ENCODE measurements at regions not wholly inside any gene's neighbourhood (a gene's known extent, or its start where the extent isn't known, plus 50 kb on each side); places are given as distances from the start of the nearest gene placed in this dataset.

DNA sequence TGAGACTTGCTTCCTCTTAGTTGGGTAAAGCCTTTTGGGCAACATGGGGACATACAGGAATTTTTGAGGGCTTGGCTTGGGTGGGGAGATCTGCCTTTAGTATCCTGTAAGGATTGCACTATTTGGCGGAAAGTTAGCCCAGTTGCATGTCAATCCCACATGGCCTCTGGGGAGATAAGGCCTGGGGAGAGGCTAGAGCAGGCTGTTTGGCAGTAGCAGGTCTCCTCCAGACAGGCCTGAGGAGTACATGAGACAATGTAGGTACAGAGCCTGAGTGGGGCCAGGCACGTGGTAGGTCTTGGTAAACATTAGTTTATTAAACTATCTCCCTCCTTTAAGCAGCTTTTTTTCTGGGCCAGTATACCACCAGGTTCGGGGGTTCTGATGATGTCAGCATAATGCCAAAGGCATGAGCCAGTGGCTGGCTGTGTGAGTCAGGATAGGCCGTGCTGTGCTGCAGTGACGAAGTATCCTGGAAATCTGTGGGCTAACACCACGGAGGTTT is 147.9 kb downstream of the VEGFA start:
- Histone ChIP-seq H3K79me2 (ENCODE audit: insufficient read depth, low read length) (no peaks in the 10 kb centered on the region), H3K27me3 (ENCODE audit: control insufficient read depth in 2 of 2, insufficient read depth in 2 of 2, low read length in 2 of 2) (no peaks in the 10 kb centered on the region), H3K9ac (ENCODE audit: insufficient read depth, low read length, poor library complexity, severe bottlenecking) (no peak overlapping the region), H3K4me2 (replicated peaks; ENCODE audit: extremely low read depth, low read length, poor library complexity, severe bottlenecking) (no peak overlapping the region), H2AFZ (ENCODE audit: insufficient read depth, low read depth, low read length, poor library complexity, severe bottlenecking) (no peak overlapping the region), H4K20me1 (ENCODE audit: insufficient read depth, low read length) (no peaks in the 10 kb centered on the region), H3K27ac (ENCODE audit: low read depth in 1 of 2, low read length in 2 of 2) (no peak overlapping the region), H3K9me3 (replicated peaks in 1 of 2; ENCODE audit: control insufficient read depth in 1 of 2, insufficient read depth in 1 of 2, low read length in 2 of 2) (no peaks in the 10 kb centered on the region), H3K4me3 (replicated peaks in 1 of 3; ENCODE audit: low read depth in 2 of 3, low read length in 3 of 3) (no peak overlapping the region), H3K4me1 (ENCODE audit: control insufficient read depth in 1 of 2, insufficient read depth in 2 of 2, low read length in 2 of 2) (peaks cover 17 to 19% of the 10 kb centered on the region in 2 donors), H3K36me3 (replicated peaks in 1 of 2; ENCODE audit: control insufficient read depth in 1 of 2, insufficient read depth in 2 of 2, low read length in 2 of 2) (no peaks in the 10 kb centered on the region)
- H3K4me3 Mint-ChIP-seq: no peak overlapping the region
- H3K27ac Mint-ChIP-seq: peak overlapping the region in 1 of 7 donors; percentile 74
- WGBS (ENCODE audit: insufficient coverage): 83% methylated on average over 5 of the region's 6 CpGs
- H3K36me3 Mint-ChIP-seq: no peaks in the 10 kb centered on the region
- H3K4me1 Mint-ChIP-seq: peaks cover 23% of the 10 kb centered on the region
- intact Hi-C loops (cut with micrococcal nuclease): no loop called here
- peaks cover 4 to 13% (median 6%) of the 10 kb centered on the region in 3 donors for H3K27me3 Mint-ChIP-seq (ENCODE audit: low read depth in 3 of 3)
- peak in 1 of 3 donors; percentile 71 for DNase-seq
- no peaks in the 10 kb centered on the region for H3K9me3 Mint-ChIP-seq
- TF ChIP-seq, protein P1, sequence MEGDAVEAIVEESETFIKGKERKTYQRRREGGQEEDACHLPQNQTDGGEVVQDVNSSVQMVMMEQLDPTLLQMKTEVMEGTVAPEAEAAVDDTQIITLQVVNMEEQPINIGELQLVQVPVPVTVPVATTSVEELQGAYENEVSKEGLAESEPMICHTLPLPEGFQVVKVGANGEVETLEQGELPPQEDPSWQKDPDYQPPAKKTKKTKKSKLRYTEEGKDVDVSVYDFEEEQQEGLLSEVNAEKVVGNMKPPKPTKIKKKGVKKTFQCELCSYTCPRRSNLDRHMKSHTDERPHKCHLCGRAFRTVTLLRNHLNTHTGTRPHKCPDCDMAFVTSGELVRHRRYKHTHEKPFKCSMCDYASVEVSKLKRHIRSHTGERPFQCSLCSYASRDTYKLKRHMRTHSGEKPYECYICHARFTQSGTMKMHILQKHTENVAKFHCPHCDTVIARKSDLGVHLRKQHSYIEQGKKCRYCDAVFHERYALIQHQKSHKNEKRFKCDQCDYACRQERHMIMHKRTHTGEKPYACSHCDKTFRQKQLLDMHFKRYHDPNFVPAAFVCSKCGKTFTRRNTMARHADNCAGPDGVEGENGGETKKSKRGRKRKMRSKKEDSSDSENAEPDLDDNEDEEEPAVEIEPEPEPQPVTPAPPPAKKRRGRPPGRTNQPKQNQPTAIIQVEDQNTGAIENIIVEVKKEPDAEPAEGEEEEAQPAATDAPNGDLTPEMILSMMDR (IDR thresholded peaks at IDR 0.05): no peak

DNA sequence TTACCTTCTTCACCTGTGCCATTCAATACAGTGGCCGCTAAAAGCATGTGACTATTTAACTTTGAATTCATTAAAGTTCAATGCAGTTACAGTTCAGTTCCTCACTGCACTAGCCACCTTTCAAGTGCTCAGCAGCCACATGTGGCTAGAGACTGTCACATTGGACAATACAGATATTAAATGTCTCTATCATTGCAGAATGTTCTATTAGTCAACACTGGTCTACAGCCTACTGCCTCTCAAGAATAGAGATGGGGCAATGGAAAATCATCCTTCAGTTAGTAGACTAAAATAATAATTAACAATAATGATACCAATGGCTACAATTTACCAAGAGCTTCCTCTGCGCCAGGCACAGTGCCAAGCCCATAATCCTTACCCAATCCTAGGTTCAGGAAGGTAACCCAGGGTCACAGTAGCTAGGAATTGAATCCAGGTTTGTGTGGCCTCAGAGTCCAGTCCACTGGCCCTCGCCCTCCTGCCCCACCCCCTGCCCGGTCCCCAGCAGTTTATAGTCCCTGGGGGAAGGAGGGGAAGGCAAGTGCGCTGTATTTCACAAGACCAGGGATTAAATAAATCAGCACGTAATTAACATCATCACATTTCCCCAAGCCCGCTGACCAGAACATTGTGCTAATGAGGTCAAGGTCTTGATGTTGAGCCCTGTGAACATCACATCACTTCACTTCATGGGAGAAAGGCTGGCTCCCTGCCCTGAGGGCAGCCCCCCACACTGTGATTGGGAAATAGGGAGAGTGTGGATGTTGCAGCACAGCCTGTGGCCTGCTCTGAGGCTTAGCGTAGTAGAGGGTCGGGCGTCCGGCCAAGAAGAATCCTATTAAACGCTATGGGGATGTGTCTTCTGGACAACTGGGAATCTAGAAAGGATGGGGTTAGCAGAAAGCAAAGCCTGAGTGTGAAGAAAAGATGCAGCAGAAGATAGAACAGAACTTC is 147.2 kb downstream of the VEGFA start:
- Histone ChIP-seq H3K4me2 (replicated peaks; ENCODE audit: extremely low read depth, low read length, poor library complexity, severe bottlenecking) (no peak overlapping the region), H3K36me3 (replicated peaks in 1 of 2; ENCODE audit: control insufficient read depth in 1 of 2, insufficient read depth in 2 of 2, low read length in 2 of 2) (no peaks in the 10 kb centered on the region), H3K27me3 (ENCODE audit: control insufficient read depth in 2 of 2, insufficient read depth in 2 of 2, low read length in 2 of 2) (no peaks in the 10 kb centered on the region), H3K27ac (ENCODE audit: low read depth in 1 of 2, low read length in 2 of 2) (no peak overlapping the region), H4K20me1 (ENCODE audit: insufficient read depth, low read length) (no peaks in the 10 kb centered on the region), H3K9ac (ENCODE audit: insufficient read depth, low read length, poor library complexity, severe bottlenecking) (no peak overlapping the region), H2AFZ (ENCODE audit: insufficient read depth, low read depth, low read length, poor library complexity, severe bottlenecking) (no peak overlapping the region), H3K4me3 (replicated peaks in 1 of 3; ENCODE audit: low read depth in 2 of 3, low read length in 3 of 3) (no peak overlapping the region), H3K79me2 (ENCODE audit: insufficient read depth, low read length) (no peaks in the 10 kb centered on the region), H3K9me3 (replicated peaks in 1 of 2; ENCODE audit: control insufficient read depth in 1 of 2, insufficient read depth in 1 of 2, low read length in 2 of 2) (no peaks in the 10 kb centered on the region), H3K4me1 (ENCODE audit: control insufficient read depth in 1 of 2, insufficient read depth in 2 of 2, low read length in 2 of 2) (peaks cover 17 to 19% of the 10 kb centered on the region in 2 donors)
- Mint-ChIP-seq H3K4me1 (peaks cover 23% of the 10 kb centered on the region), H3K27me3 (ENCODE audit: low read depth in 3 of 3) (peaks cover 6 to 11% (median 9%) of the 10 kb centered on the region in 3 donors), H3K36me3 (no peaks in the 10 kb centered on the region), H3K27ac (peak overlapping the region in 4 of 7 donors; percentile 31 to 74 (median 58)), H3K4me3 (peak overlapping the region in 1 of 2 donors; percentile 8), H3K9me3 (no peaks in the 10 kb centered on the region)
- DNase-seq: peak; percentile 17 to 36 (median 27)
- 19% methylated on average over 6 of the region's 12 CpGs for WGBS (ENCODE audit: insufficient coverage)
- TF ChIP-seq, protein P1 (IDR thresholded peaks at IDR 0.05): no peak
- intact Hi-C loops (cut with micrococcal nuclease): no loop called here

All from CD14-positive monocyte (primary cell).